IMR-90 (cell line): ENCODE measurements at regions not wholly inside any gene's neighbourhood (a gene's known extent, or its start where the extent isn't known, plus 50 kb on each side); places are given as distances from the start of the nearest gene placed in this dataset.

ENCODE experiments used
- ATAC-seq: fragments of 200-7000 bp; cut with Tn5 transposase; 2 replicates; pipeline ENCODE4 v1.9.1; 2020; ENCODE audit warnings: low read depth, mild to moderate bottlenecking, moderate library complexity
- BruUV-seq: library from RNA; stranded (reverse); fragments of 400-500 nt; replicated peaks from 2 replicates; lab custom pipeline; 2021; lab: Mats Ljungman, UMichigan
- CTCF ChIA-PET: fragments of 300-600 bp; formaldehyde crosslinking; extraction: SDS; loops from one replicate; lab custom pipeline; 2021; ENCODE audit warnings: antibody characterized with exemption; lab: Yijun Ruan, JAX
- POLR2A ChIA-PET: fragments of 300-600 bp; sonication (Branson Sonifier 250); formaldehyde crosslinking; loops from one replicate; lab custom pipeline; 2022; ENCODE audit warnings: antibody characterized with exemption; ENCODE audit not compliant: unreplicated experiment; lab: Charles Lee
- DNase-seq: peaks from one replicate; pipeline ENCODE4 v3.0.0; 2013
- H2AFZ ChIP-seq: replicated peaks from 2 replicates; pipeline ENCODE3; 2013; ENCODE audit warnings: low read length, mild to moderate bottlenecking; ENCODE audit not compliant: poor library complexity
- H2AK5ac ChIP-seq: 2 replicates; pipeline ENCODE4 v1.6.1; 2013; ENCODE audit warnings: low read depth, low read length, inconsistent platforms
- H2AK9ac ChIP-seq: replicated peaks from 2 replicates; pipeline ENCODE3; 2013; ENCODE audit warnings: mild to moderate bottlenecking, low read depth, low read length, moderate library complexity; ENCODE audit not compliant: poor library complexity
- H2BK120ac ChIP-seq: 2 replicates; pipeline ENCODE4 v1.6.1; 2013; ENCODE audit warnings: low read depth, low read length, inconsistent platforms
- H2BK15ac ChIP-seq: 3 replicates; pipeline ENCODE4 v1.6.1; 2013; ENCODE audit warnings: low read depth, low read length, inconsistent platforms
- H2BK20ac ChIP-seq: 2 replicates; pipeline ENCODE4 v1.6.1; 2013; ENCODE audit warnings: low read depth, mild to moderate bottlenecking, inconsistent platforms, low read length, moderate library complexity
- H2BK5ac ChIP-seq: 2 replicates; pipeline ENCODE4 v1.6.1; 2013; ENCODE audit warnings: mild to moderate bottlenecking, low read depth, low read length, inconsistent platforms; ENCODE audit not compliant: poor library complexity, severe bottlenecking
- H3K14ac ChIP-seq: replicated peaks from 2 replicates; pipeline ENCODE4 v1.6.1; 2013; ENCODE audit warnings: low read depth, low read length, inconsistent platforms
- H3K18ac ChIP-seq: 2 replicates; pipeline ENCODE4 v1.6.1; 2013; ENCODE audit warnings: low read depth, low read length, control low read depth
- H3K23ac ChIP-seq: 2 replicates; pipeline ENCODE4 v1.6.1; 2013; ENCODE audit warnings: low read depth, low read length, inconsistent platforms
- H3K27ac ChIP-seq: 2 replicates; pipeline ENCODE4 v1.5.1; 2013; ENCODE audit warnings: mild to moderate bottlenecking, control low read depth, low read length; ENCODE audit not compliant: insufficient read depth
- H3K27me3 ChIP-seq: 2 replicates; pipeline ENCODE4 v1.6.1; 2013; ENCODE audit warnings: low read length; ENCODE audit not compliant: control insufficient read depth, insufficient read depth
- H3K36me3 ChIP-seq: 2 replicates; pipeline ENCODE4 v1.6.1; 2013; ENCODE audit warnings: low read length, mixed read lengths; ENCODE audit not compliant: control insufficient read depth, insufficient read depth
- H3K4ac ChIP-seq: 2 replicates; pipeline ENCODE4 v1.6.1; 2013; ENCODE audit warnings: low read depth, low read length, inconsistent platforms
- H3K4me1 ChIP-seq: 2 replicates; pipeline ENCODE4 v1.6.1; 2013; ENCODE audit warnings: low read length, mixed read lengths; ENCODE audit not compliant: control insufficient read depth, insufficient read depth
- H3K4me2 ChIP-seq: 2 replicates; pipeline ENCODE4 v1.6.1; 2013; ENCODE audit warnings: low read depth, mild to moderate bottlenecking, control low read depth, low read length, moderate library complexity
- H3K4me3 ChIP-seq: 2 replicates; pipeline ENCODE4 v1.5.1; 2013; ENCODE audit warnings: low read depth, mild to moderate bottlenecking, control low read depth, low read length, moderate library complexity; ENCODE audit not compliant: insufficient read depth
- H3K56ac ChIP-seq: 2 replicates; pipeline ENCODE4 v1.6.1; 2013; ENCODE audit warnings: low read length, inconsistent platforms; ENCODE audit not compliant: insufficient read depth; ENCODE audit errors: extremely low read depth
- H3K79me1 ChIP-seq, 2 experiments: 2 replicates each; pipeline ENCODE4 v1.6.1; 2013; ENCODE audit warnings: low read length in 2 of 2, inconsistent platforms in 1 of 2, low read depth in 1 of 2
- H3K9ac ChIP-seq: 2 replicates; pipeline ENCODE4 v1.6.1; 2013; ENCODE audit warnings: low read depth, low read length, control low read depth
- H3K9me1 ChIP-seq: 2 replicates; pipeline ENCODE4 v1.6.1; 2013; ENCODE audit warnings: low read length, inconsistent platforms; ENCODE audit not compliant: insufficient read depth
- H3K9me3 ChIP-seq: 2 replicates; pipeline ENCODE4 v1.6.1; 2013; ENCODE audit warnings: low read length; ENCODE audit not compliant: control insufficient read depth, insufficient read depth
- H4K20me1 ChIP-seq: 2 replicates; pipeline ENCODE4 v1.6.1; 2013; ENCODE audit warnings: low read length, inconsistent platforms; ENCODE audit not compliant: insufficient read depth
- H4K5ac ChIP-seq: 2 replicates; pipeline ENCODE4 v1.6.1; 2013; ENCODE audit warnings: mild to moderate bottlenecking, low read depth, low read length, control low read depth
- H4K8ac ChIP-seq, 2 experiments: 2 replicates each; pipeline ENCODE4 v1.6.1; 2013; ENCODE audit warnings: low read depth in 2 of 2, low read length in 2 of 2, control low read depth in 1 of 2, inconsistent platforms in 1 of 2
- H4K91ac ChIP-seq: 2 replicates; pipeline ENCODE4 v1.6.1; 2013; ENCODE audit warnings: low read depth, low read length, inconsistent platforms; ENCODE audit not compliant: insufficient read depth
- BHLHE40 ChIP-seq: fragments of 150-350 bp; IDR thresholded peaks from 2 replicates; pipeline ENCODE4 v1.6.1; 2016; ENCODE audit warnings: mild to moderate bottlenecking, low read depth, low read length
- CEBPB ChIP-seq: IDR thresholded peaks from 2 replicates; pipeline ENCODE4 v1.6.1; 2012; ENCODE audit warnings: low read depth, low read length, improper control_type of control experiment
- CHD1 ChIP-seq: IDR thresholded peaks from 2 replicates; pipeline ENCODE4 v1.6.1; 2012; ENCODE audit warnings: low read depth, low read length, improper control_type of control experiment
- FOS ChIP-seq: fragments of 150-350 bp; IDR thresholded peaks from 2 replicates; pipeline ENCODE4 v1.6.1; 2016; ENCODE audit warnings: low read depth, low read length
- MAFK ChIP-seq: IDR thresholded peaks from 2 replicates; pipeline ENCODE4 v1.6.1; 2012; ENCODE audit warnings: low read depth, low read length, improper control_type of control experiment
- MAZ ChIP-seq: IDR thresholded peaks from 2 replicates; pipeline ENCODE4 v1.6.1; 2012; ENCODE audit warnings: low read depth, mild to moderate bottlenecking, low read length, improper control_type of control experiment, moderate library complexity, borderline replicate concordance
- MXI1 ChIP-seq: IDR thresholded peaks from 2 replicates; pipeline ENCODE4 v1.6.1; 2012; ENCODE audit warnings: low read depth, mild to moderate bottlenecking, low read length, moderate library complexity, borderline replicate concordance
- NFE2L2 ChIP-seq: fragments of 150-350 bp; IDR thresholded peaks from 2 replicates; pipeline ENCODE4 v1.6.1; 2016; ENCODE audit warnings: low read depth, mild to moderate bottlenecking, low read length
- POLR2A ChIP-seq: IDR thresholded peaks from 2 replicates; pipeline ENCODE4 v1.6.1; 2012; ENCODE audit warnings: mild to moderate bottlenecking, low read depth, low read length
- RAD21 ChIP-seq: IDR thresholded peaks from 2 replicates; pipeline ENCODE4 v1.6.1; 2012; ENCODE audit warnings: low read length, improper control_type of control experiment
- RCOR1 ChIP-seq: IDR thresholded peaks from 2 replicates; pipeline ENCODE4 v1.6.1; 2012; ENCODE audit warnings: mild to moderate bottlenecking, low read length, improper control_type of control experiment; ENCODE audit not compliant: insufficient replicate concordance
- RFX5 ChIP-seq: IDR thresholded peaks from 2 replicates; pipeline ENCODE4 v1.8.0; 2012; ENCODE audit warnings: low read depth, mild to moderate bottlenecking, low read length, moderate library complexity
- SMC3 ChIP-seq: fragments of 150-350 bp; IDR thresholded peaks from 2 replicates; pipeline ENCODE4 v1.6.1; 2016; ENCODE audit warnings: low read depth, mild to moderate bottlenecking, antibody characterized with exemption, low read length, moderate library complexity
- WGBS, 2 experiments: methylation state at CpG; one replicate each; pipeline versions ENCODE4 v1.1.5 to v1.1.7; 2013; ENCODE audit warnings: missing lambda C conversion rate in 2 of 2; ENCODE audit not compliant: insufficient read length in 1 of 2; ENCODE audit errors: extremely low coverage in 2 of 2; 5-methylcytosine and 5-hydroxymethylcytosine counted together
- dilution Hi-C: fragments of 300-500 bp; cut with HindIII; formaldehyde crosslinking; loops from one replicate; pipeline ENCODE4 v1.14.3; 2018; ENCODE audit warnings: low sequenced_read_pairs; ENCODE audit not compliant: unreplicated experiment
- in situ Hi-C: fragments of 300-500 bp; cut with MboI; formaldehyde crosslinking; loops from 3 replicates; pipeline ENCODE4 v1.14.3; 2019; ENCODE audit warnings: low sequenced_read_pairs, inconsistent platforms, mixed read lengths
- intact Hi-C: fragments of 100-400 bp; cut with micrococcal nuclease; formaldehyde crosslinking; loops from 2 replicates; pipeline ENCODE4 v1.10.0; 2022
- TF ChIP-seq, protein P1 (sequence below): conservative IDR thresholded peaks from 2 replicates; pipeline ENCODE4 v1.5.1; 2012; ENCODE audit warnings: mild to moderate bottlenecking, low read depth, low read length, improper control_type of control experiment
- TF ChIP-seq, protein P2 (sequence below): fragments of 150-350 bp; IDR thresholded peaks from 2 replicates; pipeline ENCODE4 v1.6.1; 2016; ENCODE audit warnings: low read depth, mild to moderate bottlenecking, low read length, moderate library complexity, borderline replicate concordance
- TF ChIP-seq, protein P3 (sequence below): fragments of 150-350 bp; IDR thresholded peaks from 2 replicates; pipeline ENCODE4 v1.6.1; 2017; ENCODE audit warnings: mild to moderate bottlenecking, antibody characterized with exemption, low read length, low read depth

DNA sequence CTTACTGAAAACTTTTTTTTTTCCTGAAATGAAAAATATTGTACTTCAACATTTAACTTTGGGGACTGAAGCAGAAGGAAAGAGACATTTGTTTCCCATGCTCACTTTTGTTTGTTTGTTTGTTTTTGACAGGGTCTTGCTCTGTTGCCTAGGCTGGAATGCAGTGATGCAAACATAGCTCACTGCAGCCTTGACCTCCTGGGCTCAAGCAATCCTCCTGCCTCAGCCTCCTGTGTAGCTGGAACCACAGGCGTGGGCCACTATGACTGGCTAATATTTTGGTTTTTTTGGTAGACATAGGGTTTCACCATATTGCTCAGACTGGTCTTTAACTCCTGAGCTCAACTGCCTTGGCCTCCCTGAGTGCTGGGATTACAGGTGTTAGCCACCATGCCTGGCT, 70.9 kb upstream of the SPTBN1 start:
- no peaks in the 10 kb centered on the region for H3K79me1 ChIP-seq
- H2AFZ ChIP-seq = no peak overlapping the region
- H4K5ac ChIP-seq = no peak overlapping the region
- H2AK9ac ChIP-seq = no peak overlapping the region
- WGBS, 2 experiments = no CpG with 5 or more reads among the region's 1 CpG
- no peak overlapping the region for H3K4ac ChIP-seq
- H3K9me1 ChIP-seq = peaks cover 5% of the 10 kb centered on the region; the same call in 1 of the 2 replicates
- no peak overlapping the region for H2BK120ac ChIP-seq
- ChIA-PET CTCF (interaction anchor here (0.7 kb wide), 1 partner anchor 29 kb away, joined by 3 read pairs; no protein-coding TSS in a partner anchor), POLR2A (no interaction called here)
- H3K18ac ChIP-seq = no peak overlapping the region
- no peak overlapping the region for H3K14ac ChIP-seq
- dilution Hi-C loops = no loop called here
- H4K91ac ChIP-seq = no peak overlapping the region
- intact Hi-C loops = no loop called here
- no peak for TF ChIP-seq CEBPB
- TF ChIP-seq NFE2L2 = no peak
- TF ChIP-seq FOS = no peak
- no peak for TF ChIP-seq SMC3
- TF ChIP-seq, protein P1, sequence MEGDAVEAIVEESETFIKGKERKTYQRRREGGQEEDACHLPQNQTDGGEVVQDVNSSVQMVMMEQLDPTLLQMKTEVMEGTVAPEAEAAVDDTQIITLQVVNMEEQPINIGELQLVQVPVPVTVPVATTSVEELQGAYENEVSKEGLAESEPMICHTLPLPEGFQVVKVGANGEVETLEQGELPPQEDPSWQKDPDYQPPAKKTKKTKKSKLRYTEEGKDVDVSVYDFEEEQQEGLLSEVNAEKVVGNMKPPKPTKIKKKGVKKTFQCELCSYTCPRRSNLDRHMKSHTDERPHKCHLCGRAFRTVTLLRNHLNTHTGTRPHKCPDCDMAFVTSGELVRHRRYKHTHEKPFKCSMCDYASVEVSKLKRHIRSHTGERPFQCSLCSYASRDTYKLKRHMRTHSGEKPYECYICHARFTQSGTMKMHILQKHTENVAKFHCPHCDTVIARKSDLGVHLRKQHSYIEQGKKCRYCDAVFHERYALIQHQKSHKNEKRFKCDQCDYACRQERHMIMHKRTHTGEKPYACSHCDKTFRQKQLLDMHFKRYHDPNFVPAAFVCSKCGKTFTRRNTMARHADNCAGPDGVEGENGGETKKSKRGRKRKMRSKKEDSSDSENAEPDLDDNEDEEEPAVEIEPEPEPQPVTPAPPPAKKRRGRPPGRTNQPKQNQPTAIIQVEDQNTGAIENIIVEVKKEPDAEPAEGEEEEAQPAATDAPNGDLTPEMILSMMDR = no peak
- TF ChIP-seq RCOR1 = no peak
- TF ChIP-seq MAZ = no peak
- no peak for TF ChIP-seq BHLHE40
- TF ChIP-seq RAD21 = no peak
- TF ChIP-seq, protein P2, sequence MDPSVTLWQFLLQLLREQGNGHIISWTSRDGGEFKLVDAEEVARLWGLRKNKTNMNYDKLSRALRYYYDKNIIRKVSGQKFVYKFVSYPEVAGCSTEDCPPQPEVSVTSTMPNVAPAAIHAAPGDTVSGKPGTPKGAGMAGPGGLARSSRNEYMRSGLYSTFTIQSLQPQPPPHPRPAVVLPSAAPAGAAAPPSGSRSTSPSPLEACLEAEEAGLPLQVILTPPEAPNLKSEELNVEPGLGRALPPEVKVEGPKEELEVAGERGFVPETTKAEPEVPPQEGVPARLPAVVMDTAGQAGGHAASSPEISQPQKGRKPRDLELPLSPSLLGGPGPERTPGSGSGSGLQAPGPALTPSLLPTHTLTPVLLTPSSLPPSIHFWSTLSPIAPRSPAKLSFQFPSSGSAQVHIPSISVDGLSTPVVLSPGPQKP = no peak
- no peak for TF ChIP-seq MXI1
- TF ChIP-seq, protein P3, sequence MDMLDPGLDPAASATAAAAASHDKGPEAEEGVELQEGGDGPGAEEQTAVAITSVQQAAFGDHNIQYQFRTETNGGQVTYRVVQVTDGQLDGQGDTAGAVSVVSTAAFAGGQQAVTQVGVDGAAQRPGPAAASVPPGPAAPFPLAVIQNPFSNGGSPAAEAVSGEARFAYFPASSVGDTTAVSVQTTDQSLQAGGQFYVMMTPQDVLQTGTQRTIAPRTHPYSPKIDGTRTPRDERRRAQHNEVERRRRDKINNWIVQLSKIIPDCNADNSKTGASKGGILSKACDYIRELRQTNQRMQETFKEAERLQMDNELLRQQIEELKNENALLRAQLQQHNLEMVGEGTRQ = no peak
- no peak for TF ChIP-seq POLR2A
- TF ChIP-seq CHD1 = no peak
- TF ChIP-seq RFX5 = no peak
- no peak for TF ChIP-seq MAFK
- H2BK5ac ChIP-seq = no peak overlapping the region
- H3K4me3 ChIP-seq = no peak overlapping the region
- no peaks in the 10 kb centered on the region for H3K36me3 ChIP-seq
- in situ Hi-C loops = no loop called here
- H3K56ac ChIP-seq = no peak overlapping the region
- no peak overlapping the region for H2BK20ac ChIP-seq
- H2BK15ac ChIP-seq = no peak overlapping the region
- ATAC-seq = no peak
- no peak overlapping the region for H4K8ac ChIP-seq
- no peaks in the 10 kb centered on the region for H3K4me1 ChIP-seq
- H4K20me1 ChIP-seq = no peaks in the 10 kb centered on the region
- H3K4me2 ChIP-seq = no peak overlapping the region
- no peaks in the 10 kb centered on the region for H3K27me3 ChIP-seq
- no peak for DNase-seq
- H3K9ac ChIP-seq = no peak overlapping the region
- no TSS peak for BruUV-seq
- H2AK5ac ChIP-seq = no peak overlapping the region
- no peaks in the 10 kb centered on the region for H3K9me3 ChIP-seq
- no peak overlapping the region for H3K23ac ChIP-seq
- no peak overlapping the region for H3K27ac ChIP-seq
